ENCODE measurements at regions not wholly inside any gene's neighbourhood (a gene's known extent, or its start where the extent isn't known, plus 50 kb on each side); places are given as distances from the start of the nearest gene placed in this dataset.

DNA sequence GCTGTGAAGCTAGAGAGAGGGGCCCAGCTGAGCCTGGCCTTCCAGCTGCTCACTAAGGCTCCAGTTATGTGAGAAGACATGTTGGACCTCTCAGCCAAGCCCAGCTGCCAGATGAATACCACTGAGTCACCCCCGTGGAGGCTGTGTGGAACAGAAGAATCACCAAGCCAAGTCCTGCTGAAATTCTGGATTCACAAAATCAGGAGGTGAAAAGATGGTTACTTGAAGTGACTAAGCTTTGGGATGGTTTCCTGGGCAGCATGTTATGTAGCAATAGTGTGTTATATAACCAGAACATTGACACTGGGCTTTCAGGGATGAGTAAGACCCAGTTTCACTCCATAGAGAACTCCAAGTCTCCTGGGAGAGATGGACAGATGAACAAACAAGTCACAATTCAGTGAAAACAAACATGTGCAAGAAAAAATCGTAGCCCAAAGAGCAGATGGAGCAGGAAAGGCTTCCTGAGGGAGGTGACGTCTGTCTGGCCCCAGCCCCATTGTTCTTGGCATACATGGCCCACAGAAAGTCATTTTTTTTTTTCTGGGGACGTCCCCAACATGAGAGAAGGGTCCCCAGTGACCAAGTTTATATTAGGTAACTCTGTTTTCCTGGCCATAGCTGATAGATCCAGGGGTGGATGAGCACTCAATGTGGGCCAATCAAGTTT is 64.1 kb upstream of the PDZD8 start:
- H3K4me1 ChIP-seq (ENCODE audit: insufficient read depth, low read length) = no peaks in the 10 kb centered on the region
- FAIRE-seq = no peak

More for the DNA sequence above, 64.1 kb upstream of the PDZD8 start:
- H3K4me2 ChIP-seq (ENCODE audit: low read depth, low read length) = no peak overlapping the region
- no peak for DNase-seq (ENCODE audit: low spot score)
- no peak overlapping the region for H3K4me3 ChIP-seq (replicated peaks in 1 of 3; ENCODE audit: insufficient read depth in 1 of 3, low read depth in 2 of 3, low read length in 3 of 3)
- no TSS peak for BruUV-seq (replicated peaks)
- no peaks in the 10 kb centered on the region for H3K27me3 ChIP-seq (ENCODE audit: control insufficient read depth in 1 of 2, insufficient read depth in 2 of 2, low read length in 2 of 2)
- no peak overlapping the region for H3K27ac ChIP-seq (ENCODE audit: extremely low read length, insufficient read depth, low read length)
- no peaks in the 10 kb centered on the region for H3K9me3 ChIP-seq (ENCODE audit: low read length)
- ChIA-PET POLR2A (no interaction called here), CTCF (ENCODE audit: low intra/inter-chr PET ratio, low total read pairs) (no interaction called here)
- H3K79me2 ChIP-seq (ENCODE audit: insufficient read depth, low read length) = no peaks in the 10 kb centered on the region
- no peak for ATAC-seq
- no peaks in the 10 kb centered on the region for H4K20me1 ChIP-seq (ENCODE audit: insufficient read depth, low read length)
- intact Hi-C loops (cut with micrococcal nuclease; ENCODE audit: unreplicated experiment) (no loop called here), in situ Hi-C loops (cut with HindIII; ENCODE audit: extremely low pct_ligation_motif_present, low pct_unique_long_range_greater_than_20kb) (no loop called here)
- no peak overlapping the region for H2AFZ ChIP-seq (ENCODE audit: low read length)
- no peak overlapping the region for H3K9ac ChIP-seq (ENCODE audit: insufficient read depth, low read depth, low read length)
- 18% methylated on average over 4 of the region's 4 CpGs for WGBS (ENCODE audit: low lambda C conversion rate)
- H3K36me3 ChIP-seq (replicated peaks in 1 of 2; ENCODE audit: control insufficient read depth in 1 of 2, insufficient read depth in 2 of 2, low read length in 2 of 2) = no peaks in the 10 kb centered on the region
- no peak for TF ChIP-seq ZNF296 (CRISPR knock-in tag; conservative IDR thresholded peaks at IDR 0.05)
- TF ChIP-seq CEBPB (IDR thresholded peaks at IDR 0.05; ENCODE audit: borderline replicate concordance, low read depth, low read length) = peak; percentile 73; the same call in 1 of the 2 replicates
- peak; percentile 37 for TF ChIP-seq FOSL2 (CRISPR knock-in tag; IDR thresholded peaks at IDR 0.05)
- peak; percentile 33; the same call in 1 of the 2 replicates for TF ChIP-seq GATAD2A (CRISPR knock-in tag; IDR thresholded peaks at IDR 0.05)
- peak; percentile 89 for TF ChIP-seq BCL6 (CRISPR knock-in tag; IDR thresholded peaks at IDR 0.05)
- TF ChIP-seq ZMYM2 (CRISPR knock-in tag; IDR thresholded peaks at IDR 0.05) = no peak
- TF ChIP-seq CEBPG (CRISPR knock-in tag; IDR thresholded peaks at IDR 0.05) = 0 out of 2 replicates have a peak, but pooled peaks have one; percentile 32
- TF ChIP-seq, protein P1, sequence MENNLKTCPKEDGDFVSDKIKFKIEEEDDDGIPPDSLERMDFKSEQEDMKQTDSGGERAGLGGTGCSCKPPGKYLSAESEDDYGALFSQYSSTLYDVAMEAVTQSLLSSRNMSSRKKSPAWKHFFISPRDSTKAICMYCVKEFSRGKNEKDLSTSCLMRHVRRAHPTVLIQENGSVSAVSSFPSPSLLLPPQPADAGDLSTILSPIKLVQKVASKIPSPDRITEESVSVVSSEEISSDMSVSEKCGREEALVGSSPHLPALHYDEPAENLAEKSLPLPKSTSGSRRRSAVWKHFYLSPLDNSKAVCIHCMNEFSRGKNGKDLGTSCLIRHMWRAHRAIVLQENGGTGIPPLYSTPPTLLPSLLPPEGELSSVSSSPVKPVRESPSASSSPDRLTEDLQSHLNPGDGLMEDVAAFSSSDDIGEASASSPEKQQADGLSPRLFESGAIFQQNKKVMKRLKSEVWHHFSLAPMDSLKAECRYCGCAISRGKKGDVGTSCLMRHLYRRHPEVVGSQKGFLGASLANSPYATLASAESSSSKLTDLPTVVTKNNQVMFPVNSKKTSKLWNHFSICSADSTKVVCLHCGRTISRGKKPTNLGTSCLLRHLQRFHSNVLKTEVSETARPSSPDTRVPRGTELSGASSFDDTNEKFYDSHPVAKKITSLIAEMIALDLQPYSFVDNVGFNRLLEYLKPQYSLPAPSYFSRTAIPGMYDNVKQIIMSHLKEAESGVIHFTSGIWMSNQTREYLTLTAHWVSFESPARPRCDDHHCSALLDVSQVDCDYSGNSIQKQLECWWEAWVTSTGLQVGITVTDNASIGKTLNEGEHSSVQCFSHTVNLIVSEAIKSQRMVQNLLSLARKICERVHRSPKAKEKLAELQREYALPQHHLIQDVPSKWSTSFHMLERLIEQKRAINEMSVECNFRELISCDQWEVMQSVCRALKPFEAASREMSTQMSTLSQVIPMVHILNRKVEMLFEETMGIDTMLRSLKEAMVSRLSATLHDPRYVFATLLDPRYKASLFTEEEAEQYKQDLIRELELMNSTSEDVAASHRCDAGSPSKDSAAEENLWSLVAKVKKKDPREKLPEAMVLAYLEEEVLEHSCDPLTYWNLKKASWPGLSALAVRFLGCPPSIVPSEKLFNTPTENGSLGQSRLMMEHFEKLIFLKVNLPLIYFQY (CRISPR knock-in tag; IDR thresholded peaks at IDR 0.05; ENCODE audit: borderline replicate concordance) = peak; percentile 57; the same call in 1 of the 2 replicates

All from HepG2 (cell line).